Endodermal cell (in vitro differentiated cells): ENCODE measurements at regions not wholly inside any gene's neighbourhood (a gene's known extent, or its start where the extent isn't known, plus 50 kb on each side); places are given as distances from the start of the nearest gene placed in this dataset.

ENCODE experiments used
- DNase-seq: peaks from one replicate; pipeline ENCODE4 v3.0.0-alpha.2; 2017
- H3K27ac ChIP-seq: 2 replicates; pipeline ENCODE4 v1.5.1; 2013; ENCODE audit warnings: mild to moderate bottlenecking, low read depth, low read length, moderate library complexity
- H3K27me3 ChIP-seq: 2 replicates; pipeline ENCODE4 v1.6.1; 2013; ENCODE audit warnings: mild to moderate bottlenecking, low read length, moderate library complexity; ENCODE audit not compliant: insufficient read depth, control insufficient read depth, poor library complexity, severe bottlenecking
- H3K36me3 ChIP-seq: 2 replicates; pipeline ENCODE4 v1.7.0; 2013; ENCODE audit warnings: mild to moderate bottlenecking, low read length, moderate library complexity; ENCODE audit not compliant: control insufficient read depth, insufficient read depth
- H3K4me1 ChIP-seq: one replicate; pipeline ENCODE4 v1.7.0; 2013; ENCODE audit warnings: low read length; ENCODE audit not compliant: control insufficient read depth, insufficient read depth
- H3K4me3 ChIP-seq: 2 replicates; pipeline ENCODE4 v1.5.1; 2013; ENCODE audit warnings: mild to moderate bottlenecking, low read length, moderate library complexity
- H3K9ac ChIP-seq: 2 replicates; pipeline ENCODE4 v1.6.1; 2013; ENCODE audit warnings: mild to moderate bottlenecking, low read length, moderate library complexity; ENCODE audit not compliant: poor library complexity, severe bottlenecking; ENCODE audit errors: extremely low read depth
- H3K9me3 ChIP-seq: 2 replicates; pipeline ENCODE4 v1.6.1; 2013; ENCODE audit warnings: mild to moderate bottlenecking, low read length, moderate library complexity; ENCODE audit not compliant: control insufficient read depth
- H3K27ac Mint-ChIP-seq: 2 replicates; pipeline ENCODE4 v1.8.0; 2020; ENCODE audit warnings: mixed read lengths
- H3K27me3 Mint-ChIP-seq: 2 replicates; pipeline ENCODE4 v1.8.0; 2021; ENCODE audit warnings: mild to moderate bottlenecking, mixed read lengths; ENCODE audit not compliant: insufficient read depth
- H3K36me3 Mint-ChIP-seq: 2 replicates; pipeline ENCODE4 v1.8.0; 2020; ENCODE audit warnings: low read depth, mixed read lengths
- H3K4me1 Mint-ChIP-seq: 2 replicates; pipeline ENCODE4 v1.8.0; 2020; ENCODE audit warnings: mixed read lengths
- H3K4me3 Mint-ChIP-seq: 2 replicates; pipeline ENCODE4 v1.8.0; 2020; ENCODE audit warnings: mild to moderate bottlenecking, moderate library complexity, mixed read lengths
- H3K9me3 Mint-ChIP-seq: 2 replicates; pipeline ENCODE4 v1.8.0; 2020; ENCODE audit warnings: mild to moderate bottlenecking, mixed read lengths
- CTCF ChIP-seq: fragments of 200-600 bp; sonication (generic); conservative IDR thresholded peaks from 2 replicates; pipeline ENCODE4 v1.5.0; 2021; ENCODE audit warnings: antibody characterized with exemption, mild to moderate bottlenecking
- WGBS, 2 experiments: methylation state at CpG; one replicate each; pipeline versions ENCODE4 v1.1.5 to v1.1.7; 2013; ENCODE audit warnings: missing lambda C conversion rate in 2 of 2, mixed read lengths in 1 of 2; ENCODE audit not compliant: insufficient coverage in 1 of 2, insufficient read length in 1 of 2; 5-methylcytosine and 5-hydroxymethylcytosine counted together

DNA sequence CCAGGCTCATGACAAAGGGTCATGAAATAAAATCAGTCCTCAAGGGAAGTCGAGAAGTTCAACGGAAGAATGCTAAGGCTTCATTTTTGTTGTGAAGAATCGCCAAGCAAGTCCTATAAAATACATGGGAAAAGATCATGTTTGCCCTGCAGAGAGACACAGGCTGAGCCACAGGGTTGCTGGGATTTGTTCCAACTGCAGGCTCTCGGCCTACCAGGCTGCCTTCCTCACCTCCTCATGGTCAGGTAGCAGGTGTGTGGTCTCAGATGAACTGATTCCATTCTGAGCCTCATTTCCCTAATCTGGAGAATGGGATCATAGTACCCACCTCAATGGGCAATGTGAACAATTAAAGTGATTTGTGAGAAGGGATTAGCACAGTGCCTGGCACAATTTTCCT lies 114.9 kb upstream of the SPATA13 start:
- peaks cover 13% of the 10 kb centered on the region for H3K9me3 Mint-ChIP-seq
- Histone ChIP-seq H3K9me3 (peaks cover 19% of the 10 kb centered on the region), H3K4me3 (peak overlapping the region; percentile 18), H3K9ac (no peak overlapping the region), H3K36me3 (no peaks in the 10 kb centered on the region), H3K27me3 (no peaks in the 10 kb centered on the region), H3K27ac (no peak overlapping the region), H3K4me1 (peaks cover 16% of the 10 kb centered on the region)
- no peaks in the 10 kb centered on the region for H3K27me3 Mint-ChIP-seq
- H3K36me3 Mint-ChIP-seq = peaks cover 7% of the 10 kb centered on the region
- TF ChIP-seq CTCF = no peak
- 92 to 100% methylated on average over 3 to 4 of the region's 4 CpGs for WGBS, 2 experiments
- peaks cover 28% of the 10 kb centered on the region for H3K4me1 Mint-ChIP-seq
- H3K27ac Mint-ChIP-seq = no peak overlapping the region
- DNase-seq = no peak
- no peak overlapping the region for H3K4me3 Mint-ChIP-seq

DNA sequence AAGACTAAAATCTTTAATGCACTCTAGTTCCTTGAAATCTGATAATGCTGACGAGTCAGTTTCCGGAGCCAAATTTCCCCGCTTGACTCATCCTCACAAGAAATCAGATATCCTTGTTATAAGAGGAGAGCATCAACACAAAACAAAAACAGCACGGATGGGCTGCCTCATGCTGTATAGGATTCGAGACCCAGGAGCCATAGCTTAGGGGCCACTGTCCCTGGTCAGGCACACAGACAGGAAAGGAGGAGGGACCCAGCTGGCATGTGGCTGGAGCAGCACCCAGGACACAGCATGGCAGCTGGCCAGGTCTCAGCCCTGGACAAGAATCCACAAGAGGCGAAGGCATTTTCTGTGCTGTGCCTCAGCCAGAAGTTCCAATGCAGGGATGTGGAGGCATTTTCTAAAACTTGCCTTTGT lies 110.2 kb upstream of the SPATA13 start:
- Histone ChIP-seq H3K9me3 (peaks cover 19% of the 10 kb centered on the region), H3K36me3 (no peaks in the 10 kb centered on the region), H3K4me1 (peaks cover 12% of the 10 kb centered on the region), H3K9ac (no peak overlapping the region), H3K27me3 (no peaks in the 10 kb centered on the region), H3K4me3 (no peak overlapping the region), H3K27ac (no peak overlapping the region)
- no peak for DNase-seq
- 83 to 96% methylated on average over 1 to 6 of the region's 6 CpGs for WGBS, 2 experiments
- no peak overlapping the region for H3K4me3 Mint-ChIP-seq
- peaks cover 17% of the 10 kb centered on the region for H3K4me1 Mint-ChIP-seq
- no peak for TF ChIP-seq CTCF
- peaks cover 13% of the 10 kb centered on the region for H3K9me3 Mint-ChIP-seq
- H3K36me3 Mint-ChIP-seq = peaks cover 7% of the 10 kb centered on the region
- H3K27me3 Mint-ChIP-seq = no peaks in the 10 kb centered on the region
- H3K27ac Mint-ChIP-seq = no peak overlapping the region

- Mint-ChIP-seq H3K27ac (no peak overlapping the region), H3K4me1 (peaks cover 17% of the 10 kb centered on the region), H3K36me3 (peaks cover 7% of the 10 kb centered on the region), H3K4me3 (no peak overlapping the region), H3K27me3 (no peaks in the 10 kb centered on the region), H3K9me3 (peaks cover 12% of the 10 kb centered on the region)
- TF ChIP-seq CTCF = no peak
- no peaks in the 10 kb centered on the region for H3K27me3 ChIP-seq
- no peaks in the 10 kb centered on the region for H3K36me3 ChIP-seq
- peak; percentile 64 for DNase-seq
- peaks cover 14% of the 10 kb centered on the region for H3K9me3 ChIP-seq
- no peak overlapping the region for H3K9ac ChIP-seq
- peaks cover 12% of the 10 kb centered on the region for H3K4me1 ChIP-seq
- H3K4me3 ChIP-seq = no peak overlapping the region
- no peak overlapping the region for H3K27ac ChIP-seq
- 71 to 93% methylated on average over 5 to 10 of the region's 10 CpGs for WGBS, 2 experiments
Measured at GRCh38 chr13:24050796-24051715, 109.5 kb upstream of the SPATA13 start.
